DND-41 (cell line): ENCODE measurements at regions not wholly inside any gene's neighbourhood (a gene's known extent, or its start where the extent isn't known, plus 50 kb on each side); places are given as distances from the start of the nearest gene placed in this dataset.

Experiments used
- ATAC-seq: fragments of 200-7000 bp; cut with Tn5 transposase; 3 replicates; pipeline ENCODE4 v1.9.1; 2021; ENCODE audit warnings: low read depth; ENCODE audit not compliant: insufficient read depth
- DNase-seq: peaks from one replicate; pipeline ENCODE4 v3.0.0-alpha.2; 2020
- H2AFZ ChIP-seq: 2 replicates; pipeline ENCODE4 v1.6.0; 2012; ENCODE audit warnings: low read depth, low read length
- H3K27ac ChIP-seq: 2 replicates; pipeline ENCODE4 v1.5.1; 2012; ENCODE audit warnings: low read length, inconsistent platforms
- H3K27me3 ChIP-seq: fragments of 200-600 bp; sonication (generic); 2 replicates; pipeline ENCODE4 v1.6.0; 2012; ENCODE audit warnings: low read length, mild to moderate bottlenecking, inconsistent platforms; ENCODE audit not compliant: insufficient read depth, poor library complexity
- H3K36me3 ChIP-seq: 2 replicates; pipeline ENCODE4 v1.5.1; 2012; ENCODE audit warnings: low read length, inconsistent platforms; ENCODE audit not compliant: insufficient read depth
- H3K4me1 ChIP-seq: 2 replicates; pipeline ENCODE4 v1.5.1; 2012; ENCODE audit warnings: mild to moderate bottlenecking, low read length; ENCODE audit not compliant: insufficient read depth
- H3K4me2 ChIP-seq: 2 replicates; pipeline ENCODE4 v1.6.0; 2012; ENCODE audit warnings: mild to moderate bottlenecking, moderate library complexity, low read length, inconsistent platforms; ENCODE audit not compliant: insufficient read depth
- H3K4me3 ChIP-seq, 2 experiments: fragments of 200-600 bp in 1 of 2; shearing (Covaris generic) in 1 of 2; 2 replicates each; pipeline ENCODE4 v1.5.1; 2012 to 2016; ENCODE audit warnings: inconsistent platforms in 2 of 2, low read length in 2 of 2, mild to moderate bottlenecking in 2 of 2, low read depth in 1 of 2, moderate library complexity in 1 of 2
- H3K79me2 ChIP-seq: 2 replicates; pipeline ENCODE4 v1.6.0; 2012; ENCODE audit warnings: low read length, inconsistent platforms; ENCODE audit not compliant: insufficient read depth
- H3K9ac ChIP-seq: 2 replicates; pipeline ENCODE4 v1.6.0; 2012; ENCODE audit warnings: low read depth, mild to moderate bottlenecking, inconsistent platforms, low read length, moderate library complexity
- H3K9me3 ChIP-seq: 2 replicates; pipeline ENCODE4 v1.5.1; 2012; ENCODE audit warnings: low read length, moderate library complexity, mild to moderate bottlenecking, inconsistent platforms; ENCODE audit not compliant: insufficient read depth, severe bottlenecking
- H4K20me1 ChIP-seq: 2 replicates; pipeline ENCODE4 v1.6.0; 2012; ENCODE audit warnings: low read length; ENCODE audit not compliant: insufficient read depth
- EZH2 ChIP-seq: IDR thresholded peaks from 3 replicates; pipeline ENCODE4 v1.6.1; 2012; ENCODE audit warnings: borderline replicate concordance, low read depth, mild to moderate bottlenecking, moderate library complexity, low read length, inconsistent platforms; ENCODE audit not compliant: severe bottlenecking
- TF ChIP-seq, protein P1 (sequence below): IDR thresholded peaks from 2 replicates; pipeline ENCODE4 v1.5.1; 2012; ENCODE audit warnings: borderline replicate concordance, low read length, moderate library complexity, mild to moderate bottlenecking; ENCODE audit not compliant: poor library complexity, severe bottlenecking; ENCODE audit errors: extremely low read depth

DNA sequence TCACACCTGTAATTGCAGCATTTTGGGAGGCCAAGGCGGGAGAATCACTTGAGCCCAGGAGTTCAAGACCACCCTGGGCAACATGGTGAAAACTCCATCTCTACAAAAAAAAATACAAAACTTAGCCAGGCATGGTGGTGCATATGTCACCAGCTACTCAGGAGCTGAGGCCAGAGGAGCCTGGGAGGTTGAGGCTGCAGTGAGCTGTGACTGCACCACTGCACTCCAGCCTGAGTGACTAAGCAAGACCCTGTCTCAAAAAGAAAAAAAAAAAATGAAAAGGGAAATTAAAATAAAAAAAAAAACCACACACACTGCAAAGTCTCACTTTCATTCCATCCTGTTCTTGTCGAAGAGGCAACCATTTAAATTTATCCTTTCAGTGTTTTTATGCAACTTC, 100.8 kb upstream of the PIAS1 start:
- Histone ChIP-seq H3K9ac (no peak overlapping the region), H3K36me3 (no peaks in the 10 kb centered on the region), H3K27ac (no peak overlapping the region), H3K27me3 (no peaks in the 10 kb centered on the region), H3K4me2 (no peak overlapping the region), H4K20me1 (no peaks in the 10 kb centered on the region), H3K9me3 (no peaks in the 10 kb centered on the region), H3K79me2 (no peaks in the 10 kb centered on the region), H2AFZ (no peak overlapping the region), H3K4me1 (peaks cover 2% of the 10 kb centered on the region; the same call in 1 of the 2 replicates), H3K4me3 (no peak overlapping the region)
- ATAC-seq = no peak
- no peak for DNase-seq
- TF ChIP-seq, protein P1, sequence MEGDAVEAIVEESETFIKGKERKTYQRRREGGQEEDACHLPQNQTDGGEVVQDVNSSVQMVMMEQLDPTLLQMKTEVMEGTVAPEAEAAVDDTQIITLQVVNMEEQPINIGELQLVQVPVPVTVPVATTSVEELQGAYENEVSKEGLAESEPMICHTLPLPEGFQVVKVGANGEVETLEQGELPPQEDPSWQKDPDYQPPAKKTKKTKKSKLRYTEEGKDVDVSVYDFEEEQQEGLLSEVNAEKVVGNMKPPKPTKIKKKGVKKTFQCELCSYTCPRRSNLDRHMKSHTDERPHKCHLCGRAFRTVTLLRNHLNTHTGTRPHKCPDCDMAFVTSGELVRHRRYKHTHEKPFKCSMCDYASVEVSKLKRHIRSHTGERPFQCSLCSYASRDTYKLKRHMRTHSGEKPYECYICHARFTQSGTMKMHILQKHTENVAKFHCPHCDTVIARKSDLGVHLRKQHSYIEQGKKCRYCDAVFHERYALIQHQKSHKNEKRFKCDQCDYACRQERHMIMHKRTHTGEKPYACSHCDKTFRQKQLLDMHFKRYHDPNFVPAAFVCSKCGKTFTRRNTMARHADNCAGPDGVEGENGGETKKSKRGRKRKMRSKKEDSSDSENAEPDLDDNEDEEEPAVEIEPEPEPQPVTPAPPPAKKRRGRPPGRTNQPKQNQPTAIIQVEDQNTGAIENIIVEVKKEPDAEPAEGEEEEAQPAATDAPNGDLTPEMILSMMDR = no peak
- no peak for TF ChIP-seq EZH2

DNA sequence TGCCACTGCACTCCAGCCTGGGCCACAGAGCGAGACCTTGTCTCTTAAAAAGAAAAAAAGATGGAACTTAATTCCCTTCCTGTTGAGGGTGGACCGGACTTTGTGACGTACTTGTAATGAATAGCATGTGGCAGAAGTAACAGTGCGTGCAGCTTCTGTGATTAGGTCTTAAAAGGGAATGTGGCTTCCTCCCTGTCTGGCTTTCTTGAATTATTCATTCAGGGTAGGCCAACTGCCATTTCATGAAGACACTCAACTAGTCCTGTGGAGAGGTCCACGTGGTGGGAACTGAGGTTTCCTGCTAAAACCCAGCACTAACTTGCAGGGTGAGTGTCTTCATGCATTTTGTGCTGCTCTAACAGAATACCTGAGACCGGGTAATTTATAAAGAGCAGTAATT, 98.9 kb upstream of the PIAS1 start:
- TF ChIP-seq EZH2 = no peak
- TF ChIP-seq, protein P1 = no peak
- Histone ChIP-seq H3K4me2 (no peak overlapping the region), H3K79me2 (no peaks in the 10 kb centered on the region), H3K27me3 (no peaks in the 10 kb centered on the region), H3K36me3 (no peaks in the 10 kb centered on the region), H4K20me1 (no peaks in the 10 kb centered on the region), H3K27ac (no peak overlapping the region), H3K9ac (no peak overlapping the region), H3K9me3 (no peaks in the 10 kb centered on the region), H2AFZ (peak overlapping the region; percentile 51; the same call in 1 of the 2 replicates), H3K4me3 (no peak overlapping the region), H3K4me1 (peaks cover 2% of the 10 kb centered on the region; the same call in 1 of the 2 replicates)
- ATAC-seq = 0 out of 3 replicates have a peak, but pooled peaks have one; percentile 57
- peak; percentile 25 for DNase-seq

DNA sequence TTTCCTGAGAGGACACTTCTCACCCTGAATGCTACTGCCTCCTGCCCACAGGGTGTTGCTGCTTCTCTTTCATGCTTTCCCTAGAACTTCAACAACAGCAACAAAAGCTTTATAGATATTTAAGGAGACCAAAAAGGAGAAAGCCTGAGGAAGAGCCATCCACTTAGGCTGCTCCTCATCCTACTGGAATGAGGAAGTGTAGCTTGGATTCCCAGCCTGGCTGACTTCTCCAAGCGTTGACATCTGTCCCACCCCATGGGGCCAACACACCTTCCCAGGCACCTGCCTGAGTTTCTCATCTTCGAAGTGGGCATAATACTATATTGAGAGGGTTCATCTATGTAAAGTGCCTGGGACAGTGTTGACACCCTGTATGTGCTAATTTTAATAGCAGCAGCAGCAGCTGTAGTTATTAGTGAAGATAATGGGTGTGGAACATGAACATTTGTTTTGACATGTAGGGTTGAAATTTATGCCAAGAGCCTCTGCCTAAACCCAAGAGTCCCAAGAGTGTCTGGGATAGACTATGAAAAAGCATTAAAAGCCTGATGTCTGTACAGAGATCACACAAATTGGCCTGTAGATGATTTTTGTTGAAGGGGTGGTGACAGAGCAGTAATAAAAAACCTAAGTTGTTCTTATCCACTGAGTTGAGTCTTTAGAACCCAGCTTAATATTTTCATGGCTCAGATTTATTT, 96.5 kb upstream of the PIAS1 start:
- DNase-seq = no peak
- Histone ChIP-seq H3K4me1 (peaks cover 2% of the 10 kb centered on the region; the same call in 1 of the 2 replicates), H3K9ac (no peak overlapping the region), H3K36me3 (no peaks in the 10 kb centered on the region), H3K79me2 (no peaks in the 10 kb centered on the region), H3K27me3 (no peaks in the 10 kb centered on the region), H3K9me3 (no peaks in the 10 kb centered on the region), H3K27ac (no peak overlapping the region), H3K4me3 (no peak overlapping the region), H4K20me1 (no peaks in the 10 kb centered on the region), H3K4me2 (no peak overlapping the region), H2AFZ (no peak overlapping the region)
- ATAC-seq = no peak
- no peak for TF ChIP-seq EZH2
- TF ChIP-seq, protein P1 = no peak
